ENCODE measurements at regions not wholly inside any gene's neighbourhood (a gene's known extent, or its start where the extent isn't known, plus 50 kb on each side); places are given as distances from the start of the nearest gene placed in this dataset.

DNA sequence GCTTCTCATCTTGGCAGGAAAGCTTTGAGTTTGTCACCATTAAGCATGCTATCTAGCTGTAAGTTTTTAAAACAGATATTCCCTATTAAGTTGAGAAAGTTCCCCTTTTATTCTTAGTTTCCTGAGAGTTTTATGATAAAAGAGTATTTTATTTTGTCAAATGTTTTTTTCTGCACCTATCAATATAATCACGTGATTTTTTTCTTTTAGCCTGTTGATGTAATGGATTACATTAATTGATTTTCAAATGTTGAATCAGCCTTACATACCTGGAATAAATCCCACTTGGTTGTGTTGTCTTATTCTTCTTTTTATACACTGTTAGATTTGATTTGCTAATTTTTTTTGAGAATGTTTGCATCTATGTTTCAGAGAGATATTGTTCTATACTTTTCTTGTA is 179.5 kb downstream of the ZNF621 start:
- Histone ChIP-seq H2BK15ac (ENCODE audit: low read length) (no peak overlapping the region), H3K36me3 (ENCODE audit: control insufficient read depth in 2 of 4, insufficient read depth in 4 of 4, low read length in 3 of 4) (no peaks in the 10 kb centered on the region), H3K23me2 (ENCODE audit: low read depth, low read length) (no peaks in the 10 kb centered on the region; the same call in 1 of the 2 replicates), H3K79me2 (ENCODE audit: control insufficient read depth in 1 of 2, insufficient read depth in 2 of 2, low read length in 2 of 2) (no peaks in the 10 kb centered on the region), H4K20me1 (replicated peaks in 1 of 2; ENCODE audit: control insufficient read depth in 1 of 2, insufficient read depth in 2 of 2, low read length in 2 of 2) (no peaks in the 10 kb centered on the region), H2BK120ac (replicated peaks; ENCODE audit: low read depth, low read length) (no peak overlapping the region), H3K4ac (replicated peaks; ENCODE audit: insufficient read length, low read depth, low read length) (no peak overlapping the region), H3K9me3 (ENCODE audit: insufficient read depth in 2 of 2, low read depth in 1 of 2, low read length in 1 of 2) (peaks cover 11 to 14% of the 10 kb centered on the region in 2 experiments), H3K27me3 (replicated peaks in 1 of 4; ENCODE audit: control insufficient read depth in 3 of 4, extremely low read depth in 1 of 4, insufficient read depth in 3 of 4, low read length in 3 of 4) (no peaks in the 10 kb centered on the region), H3K4me1 (replicated peaks in 1 of 4; ENCODE audit: control insufficient read depth in 3 of 4, insufficient read depth in 4 of 4, low read length in 3 of 4) (no peaks in the 10 kb centered on the region), H3K56ac (replicated peaks; ENCODE audit: insufficient read length, low read depth, low read length) (no peak overlapping the region), H4K91ac (replicated peaks; ENCODE audit: insufficient read length, low read length) (no peak overlapping the region), H2AFZ (ENCODE audit: low read length) (no peak overlapping the region), H3K79me1 (ENCODE audit: low read depth, low read length) (no peaks in the 10 kb centered on the region), H3K4me3 (ENCODE audit: extremely low read depth in 1 of 4, insufficient read depth in 2 of 4, low read depth in 3 of 4, low read length in 4 of 4) (no peak overlapping the region), H2AK5ac (ENCODE audit: low read depth, low read length) (no peak overlapping the region), H2BK20ac (ENCODE audit: low read length) (no peak overlapping the region), H4K8ac (ENCODE audit: extremely low read depth, insufficient read depth, low read length) (no peak overlapping the region), H3K9ac (replicated peaks in 1 of 4; ENCODE audit: extremely low read depth in 1 of 4, low read depth in 3 of 4, low read length in 3 of 4) (no peak overlapping the region), H3K14ac (ENCODE audit: insufficient read length) (no peak overlapping the region), H3K23ac (ENCODE audit: insufficient read length) (no peak overlapping the region), H4K5ac (ENCODE audit: insufficient read length, low read depth, low read length) (no peak overlapping the region), H3K18ac (ENCODE audit: extremely low read depth, low read length) (no peak overlapping the region), H2BK5ac (ENCODE audit: low read depth, low read length) (no peak overlapping the region), H2BK12ac (ENCODE audit: low read depth, low read length) (no peak overlapping the region), H3K4me2 (ENCODE audit: insufficient read depth in 1 of 2, low read depth in 2 of 2, low read length in 2 of 2) (no peak overlapping the region), H3K27ac (ENCODE audit: low read depth, low read length) (no peak overlapping the region)
- WGBS, 2 experiments (ENCODE audit: extremely low coverage in 1 of 2, insufficient coverage in 1 of 2, insufficient read length in 1 of 2, insufficient replicate concordance in 2 of 2, low coverage in 1 of 2, low lambda C conversion rate in 2 of 2, missing lambda C conversion rate in 1 of 2): 92% methylated on average over 1 of the region's 1 CpG; no CpG with 5 or more reads in 1 of the 2 experiments
- CTCF ChIA-PET (ENCODE audit: partially characterized antibody): no interaction called here
- TF ChIP-seq BCL11A (IDR thresholded peaks at IDR 0.05; ENCODE audit: low read depth in 2 of 2, low read length in 2 of 2) (no peak), SP1 (IDR thresholded peaks at IDR 0.05; ENCODE audit: low read depth, low read length) (no peak), SP2 (IDR thresholded peaks at IDR 0.05; ENCODE audit: low read length) (no peak)
- TF ChIP-seq, protein P1, sequence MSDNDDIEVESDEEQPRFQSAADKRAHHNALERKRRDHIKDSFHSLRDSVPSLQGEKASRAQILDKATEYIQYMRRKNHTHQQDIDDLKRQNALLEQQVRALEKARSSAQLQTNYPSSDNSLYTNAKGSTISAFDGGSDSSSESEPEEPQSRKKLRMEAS (IDR thresholded peaks at IDR 0.05): no peak
- no peak for FAIRE-seq
- no peak for DNase-seq (ENCODE audit: low read depth in 1 of 2, low spot score in 2 of 2)
- POLR2A ChIA-PET (ENCODE audit: partially characterized antibody): no interaction called here
